ENCODE measurements at regions not wholly inside any gene's neighbourhood (a gene's known extent, or its start where the extent isn't known, plus 50 kb on each side); places are given as distances from the start of the nearest gene placed in this dataset.

- TF ChIP-seq ZNF639 (CRISPR knock-in tag; conservative IDR thresholded peaks at IDR 0.05) (no peak), ZBTB44 (CRISPR knock-in tag; IDR thresholded peaks at IDR 0.05) (no peak), KDM3A (CRISPR knock-in tag; IDR thresholded peaks at IDR 0.05; ENCODE audit: low read depth) (no peak), ARNT (IDR thresholded peaks at IDR 0.05) (no peak), CEBPG (CRISPR knock-in tag; IDR thresholded peaks at IDR 0.05) (no peak), SMYD3 (CRISPR knock-in tag; IDR thresholded peaks at IDR 0.05) (no peak), ZNF275 (CRISPR knock-in tag; IDR thresholded peaks at IDR 0.05; ENCODE audit: borderline replicate concordance) (no peak), ZBTB8A (CRISPR knock-in tag; IDR thresholded peaks at IDR 0.05; ENCODE audit: borderline replicate concordance, low read depth) (no peak), ZNF558 (CRISPR knock-in tag; IDR thresholded peaks at IDR 0.05; ENCODE audit: borderline replicate concordance) (no peak)
Observed at GRCh38 chr21:30058928-30059327, 107.7 kb downstream of the CLDN17 start (continued).

GRCh38 chr21:30057108-30057507, 109.5 kb downstream of the CLDN17 start:
- no peak for ATAC-seq
- Histone ChIP-seq H3K9me3 (ENCODE audit: low read length) (peaks cover 77% of the 10 kb centered on the region), H3K4me1 (ENCODE audit: insufficient read depth, low read length) (no peaks in the 10 kb centered on the region), H3K27ac (ENCODE audit: extremely low read length, insufficient read depth, low read length) (no peak overlapping the region), H3K4me3 (replicated peaks in 1 of 3; ENCODE audit: insufficient read depth in 1 of 3, low read depth in 2 of 3, low read length in 3 of 3) (no peak overlapping the region), H3K79me2 (ENCODE audit: insufficient read depth, low read length) (no peaks in the 10 kb centered on the region), H3K4me2 (ENCODE audit: low read depth, low read length) (no peak overlapping the region), H4K20me1 (ENCODE audit: insufficient read depth, low read length) (no peaks in the 10 kb centered on the region), H3K9ac (ENCODE audit: insufficient read depth, low read depth, low read length) (no peak overlapping the region), H3K27me3 (ENCODE audit: control insufficient read depth in 1 of 2, insufficient read depth in 2 of 2, low read length in 2 of 2) (no peaks in the 10 kb centered on the region), H3K36me3 (replicated peaks in 1 of 2; ENCODE audit: control insufficient read depth in 1 of 2, insufficient read depth in 2 of 2, low read length in 2 of 2) (no peaks in the 10 kb centered on the region), H2AFZ (ENCODE audit: low read length) (no peak overlapping the region)
- no peak for DNase-seq (ENCODE audit: low spot score)
- CTCF ChIA-PET (ENCODE audit: low intra/inter-chr PET ratio, low total read pairs), result no interaction called here
- BruUV-seq (replicated peaks), result no TSS peak
- no peak for FAIRE-seq
- WGBS (ENCODE audit: low lambda C conversion rate), result 1% methylated on average over 3 of the region's 3 CpGs
- intact Hi-C loops (cut with micrococcal nuclease; ENCODE audit: unreplicated experiment) (no loop called here), in situ Hi-C loops (cut with HindIII; ENCODE audit: extremely low pct_ligation_motif_present, low pct_unique_long_range_greater_than_20kb) (no loop called here)
- POLR2A ChIA-PET, result no interaction called here
- TF ChIP-seq HMG20A (CRISPR knock-in tag; IDR thresholded peaks at IDR 0.05; ENCODE audit: borderline replicate concordance) (no peak), MIXL1 (CRISPR knock-in tag; IDR thresholded peaks at IDR 0.05) (no peak), TCF7 (IDR thresholded peaks at IDR 0.05; ENCODE audit: low read depth) (no peak), ZNF329 (CRISPR knock-in tag; IDR thresholded peaks at IDR 0.05; ENCODE audit: low read depth) (no peak), ZFP90 (CRISPR knock-in tag; IDR thresholded peaks at IDR 0.05; ENCODE audit: borderline replicate concordance) (no peak), ZBTB21 (CRISPR knock-in tag; IDR thresholded peaks at IDR 0.05) (no peak), KDM2A (CRISPR knock-in tag; IDR thresholded peaks at IDR 0.05; ENCODE audit: borderline replicate concordance, low read depth) (no peak), TFDP2 (CRISPR knock-in tag; IDR thresholded peaks at IDR 0.05) (no peak), FOXM1 (CRISPR knock-in tag; IDR thresholded peaks at IDR 0.05) (no peak), RFX3 (CRISPR knock-in tag; IDR thresholded peaks at IDR 0.05) (no peak), SMARCE1 (IDR thresholded peaks at IDR 0.05; ENCODE audit: borderline replicate concordance) (no peak), ZNF264 (CRISPR knock-in tag; IDR thresholded peaks at IDR 0.05) (no peak)
